HL-60 (cell line): ENCODE measurements at regions not wholly inside any gene's neighbourhood (a gene's known extent, or its start where the extent isn't known, plus 50 kb on each side); places are given as distances from the start of the nearest gene placed in this dataset.

Experiments used
- GABPA ChIP-seq: IDR thresholded peaks from 2 replicates; pipeline ENCODE4 v1.6.1; 2012; ENCODE audit warnings: low read depth
- POLR2AphosphoS5 ChIP-seq: IDR thresholded peaks from 2 replicates; pipeline ENCODE4 v1.6.1; 2012; ENCODE audit warnings: low read depth
- REST ChIP-seq: IDR thresholded peaks from 2 replicates; pipeline ENCODE4 v1.6.1; 2012; ENCODE audit warnings: low read depth; ENCODE audit not compliant: insufficient replicate concordance
- SPI1 ChIP-seq: IDR thresholded peaks from 2 replicates; pipeline ENCODE4 v1.6.1; 2012; ENCODE audit warnings: low read depth, mild to moderate bottlenecking, borderline replicate concordance
- TF ChIP-seq, protein P1 (sequence below): IDR thresholded peaks from one replicate; pipeline ENCODE4 v1.5.1; 2011; ENCODE audit warnings: low read length, control low read depth, inconsistent platforms; ENCODE audit not compliant: insufficient read depth

DNA sequence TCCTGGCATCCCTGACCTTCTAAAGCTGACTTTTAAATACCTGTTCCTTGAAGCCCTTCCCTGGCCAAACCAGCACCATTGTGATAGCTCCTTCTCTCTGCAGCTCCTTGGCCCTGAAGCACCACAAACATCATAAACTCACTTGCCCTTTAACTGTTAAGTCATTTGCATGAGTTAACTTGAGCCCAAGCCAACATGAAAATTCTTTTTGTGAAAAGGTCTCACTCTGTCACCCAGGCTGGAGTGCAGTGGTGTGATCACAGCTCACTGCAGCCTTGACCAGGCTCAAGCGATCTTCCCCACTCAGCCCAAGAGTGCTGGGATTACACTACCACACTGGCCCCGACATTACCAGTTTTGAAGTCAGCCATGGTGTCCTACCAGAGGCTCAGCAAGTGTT lies 87.8 kb downstream of the ZIC5 start:
- TF ChIP-seq REST (no peak), POLR2AphosphoS5 (no peak), GABPA (no peak), SPI1 (no peak)
- TF ChIP-seq, protein P1, sequence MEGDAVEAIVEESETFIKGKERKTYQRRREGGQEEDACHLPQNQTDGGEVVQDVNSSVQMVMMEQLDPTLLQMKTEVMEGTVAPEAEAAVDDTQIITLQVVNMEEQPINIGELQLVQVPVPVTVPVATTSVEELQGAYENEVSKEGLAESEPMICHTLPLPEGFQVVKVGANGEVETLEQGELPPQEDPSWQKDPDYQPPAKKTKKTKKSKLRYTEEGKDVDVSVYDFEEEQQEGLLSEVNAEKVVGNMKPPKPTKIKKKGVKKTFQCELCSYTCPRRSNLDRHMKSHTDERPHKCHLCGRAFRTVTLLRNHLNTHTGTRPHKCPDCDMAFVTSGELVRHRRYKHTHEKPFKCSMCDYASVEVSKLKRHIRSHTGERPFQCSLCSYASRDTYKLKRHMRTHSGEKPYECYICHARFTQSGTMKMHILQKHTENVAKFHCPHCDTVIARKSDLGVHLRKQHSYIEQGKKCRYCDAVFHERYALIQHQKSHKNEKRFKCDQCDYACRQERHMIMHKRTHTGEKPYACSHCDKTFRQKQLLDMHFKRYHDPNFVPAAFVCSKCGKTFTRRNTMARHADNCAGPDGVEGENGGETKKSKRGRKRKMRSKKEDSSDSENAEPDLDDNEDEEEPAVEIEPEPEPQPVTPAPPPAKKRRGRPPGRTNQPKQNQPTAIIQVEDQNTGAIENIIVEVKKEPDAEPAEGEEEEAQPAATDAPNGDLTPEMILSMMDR, result no peak
